CD4-positive, alpha-beta T cell (primary cell): ENCODE measurements at regions not wholly inside any gene's neighbourhood (a gene's known extent, or its start where the extent isn't known, plus 50 kb on each side); places are given as distances from the start of the nearest gene placed in this dataset.

ENCODE experiments used
- ATAC-seq: fragments of 200-7000 bp; cut with Tn5 transposase; one replicate; pipeline ENCODE4 v1.10.0; 2022; ENCODE audit warnings: mild to moderate bottlenecking; ENCODE audit not compliant: poor library complexity
- CTCF ChIA-PET: fragments of 350-600 bp; sonication (Branson Sonifier 250); formaldehyde crosslinking; loops from one replicate; lab custom pipeline; 2021; ENCODE audit warnings: antibody characterized with exemption, inconsistent platforms; lab: Charles Lee
- POLR2A ChIA-PET: fragments of 350-600 bp; sonication (Branson Sonifier 250); formaldehyde crosslinking; loops from one replicate; lab custom pipeline; 2021; ENCODE audit warnings: antibody characterized with exemption, inconsistent platforms; lab: Charles Lee
- DNase-seq, 14 experiments: peaks; one replicate each; pipeline ENCODE4 v3.0.0-alpha.2; 2013 to 2020; ENCODE audit warnings: mixed read lengths in 2 of 14
- H3K27ac ChIP-seq, 2 donors: one replicate each; pipeline versions ENCODE4 v1.5.1 to v1.7.0; 2013; ENCODE audit warnings: low read length in 2 of 2, low read depth in 1 of 2, mild to moderate bottlenecking in 1 of 2
- H3K27me3 ChIP-seq, 2 experiments: 1 replicate in 1 of 2; 2 replicates in 1 of 2; pipeline versions ENCODE4 v1.6.1 to v1.7.0; 2013; ENCODE audit warnings: low read length in 2 of 2, control low read depth in 1 of 2, mild to moderate bottlenecking in 1 of 2, moderate library complexity in 1 of 2; ENCODE audit not compliant: insufficient read depth in 2 of 2, control insufficient read depth in 1 of 2
- H3K36me3 ChIP-seq: one replicate; pipeline ENCODE4 v1.6.1; 2013; ENCODE audit warnings: low read length, control low read depth; ENCODE audit not compliant: insufficient read depth
- H3K4me1 ChIP-seq: one replicate; pipeline ENCODE4 v1.6.1; 2013; ENCODE audit warnings: low read length, control low read depth; ENCODE audit not compliant: insufficient read depth
- H3K4me3 ChIP-seq: one replicate; pipeline ENCODE4 v1.5.1; 2013; ENCODE audit warnings: mild to moderate bottlenecking, low read length, moderate library complexity
- H3K9me3 ChIP-seq, 2 experiments: 1 replicate in 1 of 2; 2 replicates in 1 of 2; pipeline versions ENCODE4 v1.6.1 to v1.7.0; 2013; ENCODE audit warnings: low read length in 2 of 2, mild to moderate bottlenecking in 2 of 2, control low read depth in 1 of 2, moderate library complexity in 1 of 2; ENCODE audit not compliant: control insufficient read depth in 1 of 2, insufficient read depth in 1 of 2
- H3K27ac Mint-ChIP-seq: one replicate; pipeline ENCODE4 v1.8.0; 2020; ENCODE audit warnings: mixed read lengths
- H3K27me3 Mint-ChIP-seq: one replicate; pipeline ENCODE4 v1.8.0; 2021; ENCODE audit warnings: mixed read lengths
- H3K36me3 Mint-ChIP-seq: one replicate; pipeline ENCODE4 v1.8.0; 2021; ENCODE audit warnings: low read depth, mixed read lengths
- H3K4me1 Mint-ChIP-seq: one replicate; pipeline ENCODE4 v1.8.0; 2021; ENCODE audit warnings: low read depth, mixed read lengths
- H3K4me3 Mint-ChIP-seq: one replicate; pipeline ENCODE4 v1.8.0; 2020; ENCODE audit warnings: mild to moderate bottlenecking, mixed read lengths
- H3K9me3 Mint-ChIP-seq: one replicate; pipeline ENCODE4 v1.8.0; 2020; ENCODE audit warnings: mixed read lengths
- intact Hi-C, 2 experiments: fragments of 100-400 bp; cut with DNase I in 1 of 2; cut with micrococcal nuclease in 1 of 2; formaldehyde crosslinking; loops; one replicate each; pipeline versions ENCODE4 v1.15.1 to v1.9.0; 2023 to 2025; cut with DNase I, micrococcal nuclease
- TF ChIP-seq, protein P1 (sequence below): fragments of 200-600 bp; IDR thresholded peaks from one replicate; pipeline ENCODE4 v1.8.0; 2022; ENCODE audit warnings: antibody characterized with exemption, mild to moderate bottlenecking

DNA sequence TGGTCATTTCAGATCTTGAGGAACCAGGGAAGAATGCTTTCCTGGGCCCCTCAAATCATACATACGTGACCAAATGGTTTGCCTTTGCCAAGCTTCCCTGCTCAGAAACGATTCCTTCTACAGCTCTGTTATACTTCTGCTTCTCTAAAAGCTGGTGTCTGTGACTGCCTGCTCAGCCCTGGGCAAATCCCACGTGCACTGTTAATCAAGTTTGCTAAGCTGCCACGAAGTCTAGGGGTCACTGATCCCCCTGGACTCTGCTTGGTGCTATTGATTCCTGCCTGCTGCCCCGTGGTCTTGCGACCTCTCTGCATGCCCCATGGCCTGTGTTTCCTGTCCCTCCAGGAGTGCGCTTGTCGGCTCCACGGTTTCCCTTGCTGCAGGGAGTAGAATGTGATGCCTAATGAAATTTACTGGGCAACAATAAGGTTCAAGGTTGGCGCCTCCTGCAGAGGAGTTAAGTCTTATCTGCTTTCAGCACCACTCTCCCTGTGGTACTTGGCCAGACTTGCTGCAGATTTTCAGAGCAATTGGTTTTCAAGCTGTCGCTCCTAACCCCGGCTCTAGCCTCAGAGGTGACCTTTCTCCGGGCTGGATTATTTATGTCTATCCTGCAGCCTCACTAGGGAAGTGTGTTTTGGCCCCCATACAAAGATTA, 201.6 kb upstream of the FZD8 start:
- Mint-ChIP-seq H3K9me3 (peaks cover 12% of the 10 kb centered on the region), H3K36me3 (no peaks in the 10 kb centered on the region), H3K4me3 (no peak overlapping the region), H3K27ac (no peak overlapping the region), H3K27me3 (no peaks in the 10 kb centered on the region), H3K4me1 (no peaks in the 10 kb centered on the region)
- H3K36me3 ChIP-seq = no peaks in the 10 kb centered on the region
- no peaks in the 10 kb centered on the region for H3K9me3 ChIP-seq
- no peak overlapping the region for H3K4me3 ChIP-seq
- ATAC-seq = no peak
- TF ChIP-seq, protein P1, sequence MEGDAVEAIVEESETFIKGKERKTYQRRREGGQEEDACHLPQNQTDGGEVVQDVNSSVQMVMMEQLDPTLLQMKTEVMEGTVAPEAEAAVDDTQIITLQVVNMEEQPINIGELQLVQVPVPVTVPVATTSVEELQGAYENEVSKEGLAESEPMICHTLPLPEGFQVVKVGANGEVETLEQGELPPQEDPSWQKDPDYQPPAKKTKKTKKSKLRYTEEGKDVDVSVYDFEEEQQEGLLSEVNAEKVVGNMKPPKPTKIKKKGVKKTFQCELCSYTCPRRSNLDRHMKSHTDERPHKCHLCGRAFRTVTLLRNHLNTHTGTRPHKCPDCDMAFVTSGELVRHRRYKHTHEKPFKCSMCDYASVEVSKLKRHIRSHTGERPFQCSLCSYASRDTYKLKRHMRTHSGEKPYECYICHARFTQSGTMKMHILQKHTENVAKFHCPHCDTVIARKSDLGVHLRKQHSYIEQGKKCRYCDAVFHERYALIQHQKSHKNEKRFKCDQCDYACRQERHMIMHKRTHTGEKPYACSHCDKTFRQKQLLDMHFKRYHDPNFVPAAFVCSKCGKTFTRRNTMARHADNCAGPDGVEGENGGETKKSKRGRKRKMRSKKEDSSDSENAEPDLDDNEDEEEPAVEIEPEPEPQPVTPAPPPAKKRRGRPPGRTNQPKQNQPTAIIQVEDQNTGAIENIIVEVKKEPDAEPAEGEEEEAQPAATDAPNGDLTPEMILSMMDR = no peak
- DNase-seq = no peak
- intact Hi-C loops = no loop called here
- no peaks in the 10 kb centered on the region for H3K27me3 ChIP-seq
- ChIA-PET CTCF (no interaction called here), POLR2A (no interaction called here)
- no peak overlapping the region for H3K27ac ChIP-seq
- H3K4me1 ChIP-seq = no peaks in the 10 kb centered on the region

DNA sequence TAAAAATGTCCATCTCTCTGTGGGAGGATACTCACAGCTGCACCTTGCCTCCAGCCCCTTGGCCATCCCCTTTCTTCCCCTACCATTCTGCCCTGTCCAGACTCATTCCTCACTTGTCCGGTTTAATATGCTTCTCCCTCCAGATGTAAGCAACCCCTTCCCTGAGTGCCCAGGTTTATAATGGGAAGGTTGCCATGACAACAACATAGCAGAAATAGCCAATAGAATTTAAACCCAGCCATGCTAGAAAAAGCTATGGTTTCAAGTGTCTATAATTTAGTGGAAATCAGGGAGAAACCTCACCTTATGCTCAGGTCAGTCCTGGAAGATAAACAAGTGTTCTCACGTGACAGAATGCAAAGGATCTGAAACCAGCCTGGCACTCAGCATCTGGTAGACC, 196.0 kb upstream of the FZD8 start:
- CTCF ChIA-PET = no interaction called here
- no peaks in the 10 kb centered on the region for H3K4me1 ChIP-seq
- Mint-ChIP-seq H3K27me3 (no peaks in the 10 kb centered on the region), H3K9me3 (peaks cover 7% of the 10 kb centered on the region), H3K4me1 (no peaks in the 10 kb centered on the region), H3K27ac (no peak overlapping the region), H3K36me3 (no peaks in the 10 kb centered on the region), H3K4me3 (no peak overlapping the region)
- peaks cover 0 to 3% of the 10 kb centered on the region in 2 experiments for H3K9me3 ChIP-seq
- H3K27ac ChIP-seq = no peak overlapping the region
- POLR2A ChIA-PET = no interaction called here
- H3K36me3 ChIP-seq = no peaks in the 10 kb centered on the region
- H3K4me3 ChIP-seq = no peak overlapping the region
- TF ChIP-seq, protein P1 = no peak
- ATAC-seq (no peak), DNase-seq (no peak)
- no peaks in the 10 kb centered on the region for H3K27me3 ChIP-seq
- intact Hi-C loops = no loop called here

DNA sequence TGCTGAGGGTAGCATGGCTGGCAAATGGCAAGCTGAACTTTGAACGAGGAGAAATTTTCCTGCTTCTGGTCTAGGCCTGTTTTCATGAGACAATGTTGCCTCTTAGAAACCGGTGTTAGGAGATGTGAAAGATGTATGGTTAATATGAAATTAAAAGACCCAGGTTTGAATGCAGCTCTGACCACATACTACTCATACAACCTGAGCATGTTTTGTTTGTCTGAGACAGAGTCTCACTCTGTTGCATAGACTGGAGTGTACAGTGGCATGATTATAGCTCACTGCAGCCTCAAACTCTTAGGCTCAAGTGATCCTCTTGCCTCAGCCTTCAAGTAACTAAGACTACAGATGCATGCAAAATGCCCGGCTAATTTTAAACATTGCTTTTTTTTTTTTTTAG, 193.4 kb upstream of the FZD8 start:
- Mint-ChIP-seq H3K27me3 (no peaks in the 10 kb centered on the region), H3K36me3 (no peaks in the 10 kb centered on the region), H3K9me3 (peaks cover 5% of the 10 kb centered on the region), H3K4me1 (no peaks in the 10 kb centered on the region), H3K4me3 (no peak overlapping the region), H3K27ac (no peak overlapping the region)
- ChIA-PET CTCF (no interaction called here), POLR2A (no interaction called here)
- DNase-seq = no peak
- Histone ChIP-seq H3K4me1 (no peaks in the 10 kb centered on the region), H3K27ac (no peak overlapping the region), H3K36me3 (no peaks in the 10 kb centered on the region), H3K4me3 (no peak overlapping the region), H3K9me3 (peaks cover 0 to 4% of the 10 kb centered on the region in 2 experiments), H3K27me3 (no peaks in the 10 kb centered on the region)
- intact Hi-C loops = no loop called here
- TF ChIP-seq, protein P1 = no peak
- ATAC-seq = no peak
